ENCODE measurements at regions not wholly inside any gene's neighbourhood (a gene's known extent, or its start where the extent isn't known, plus 50 kb on each side); places are given as distances from the start of the nearest gene placed in this dataset.

- TF ChIP-seq EZH2 (IDR thresholded peaks at IDR 0.05; ENCODE audit: low read length, unreplicated experiment) (no peak), CTCF (conservative IDR thresholded peaks at IDR 0.05; ENCODE audit: low read depth, low read length) (peak; percentile 50)
Observed at GRCh38 chrX:104309169-104309568, 54.4 kb upstream of the ESX1 start.
